Loucy (cell line): ENCODE measurements at regions not wholly inside any gene's neighbourhood (a gene's known extent, or its start where the extent isn't known, plus 50 kb on each side); places are given as distances from the start of the nearest gene placed in this dataset.

Experiments
- CTCF ChIP-seq: fragments of 200-600 bp; sonication (generic); conservative IDR thresholded peaks from 2 replicates; pipeline ENCODE4 v1.5.1; 2014; ENCODE audit warnings: mild to moderate bottlenecking, antibody characterized with exemption, low read length
- EZH2phosphoT487 ChIP-seq: fragments of 200-600 bp; IDR thresholded peaks from 2 replicates; pipeline ENCODE4 v1.6.1; 2018; ENCODE audit warnings: antibody characterized with exemption, mild to moderate bottlenecking, moderate library complexity, borderline replicate concordance

GRCh38 chr7:153322991-153323390 is 563.4 kb downstream of the ACTR3B start:
- TF ChIP-seq CTCF (no peak), EZH2phosphoT487 (no peak)
